NCI-H1105 (cell line): ENCODE measurements at regions not wholly inside any gene's neighbourhood (a gene's known extent, or its start where the extent isn't known, plus 50 kb on each side); places are given as distances from the start of the nearest gene placed in this dataset.

Source experiments
- DNase-seq: peaks from one replicate; lab custom pipeline; 2025; lab: John Stamatoyannopoulos, UW

DNA sequence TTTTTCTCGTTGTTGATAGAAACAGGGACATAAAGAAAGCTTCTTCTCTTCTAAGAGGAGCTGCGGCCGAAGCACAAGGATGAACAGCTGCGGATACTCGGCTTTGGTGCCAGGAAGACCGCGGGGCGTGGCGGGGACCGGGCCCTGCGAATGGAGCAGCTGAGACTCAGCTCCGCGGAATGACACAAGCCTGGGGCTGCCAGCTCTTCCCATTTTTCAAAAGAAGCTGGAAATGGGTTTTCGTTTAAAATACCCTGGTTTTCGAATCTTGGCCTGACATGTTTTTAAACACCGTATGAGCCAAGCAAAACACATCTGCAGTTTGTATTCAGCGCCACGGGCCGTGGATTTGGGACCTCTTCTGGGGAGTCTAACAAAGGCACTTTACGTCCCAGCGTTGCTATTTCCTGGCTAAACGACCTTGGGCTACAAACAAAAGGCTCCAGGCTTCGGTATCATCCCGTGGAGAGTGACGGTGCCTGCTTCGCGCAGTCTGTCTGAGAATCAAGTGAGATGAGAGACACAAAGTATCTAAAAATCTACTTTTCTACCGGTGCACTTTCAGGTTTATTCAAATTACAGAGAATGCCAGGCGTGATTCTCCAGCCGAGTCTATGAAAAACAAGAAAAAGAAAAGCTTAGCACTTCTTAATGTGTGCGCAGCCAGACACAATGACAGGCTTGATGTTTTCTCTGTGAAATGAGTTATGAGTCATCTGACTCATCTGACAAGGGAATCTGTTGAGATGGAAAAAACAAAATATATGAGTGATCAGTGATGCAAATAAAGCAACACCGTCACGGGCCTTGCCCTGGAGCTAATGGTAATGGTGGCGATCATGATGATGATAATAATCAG is 114.0 kb upstream of the TMEM132D start:
- DNase-seq, result no peak

GRCh38 chr12:130018614-130019013 is 114.8 kb upstream of the TMEM132D start:
- DNase-seq, result no peak

GRCh38 chr12:130026608-130027176 is 122.9 kb upstream of the TMEM132D start:
- peak; percentile 57 for DNase-seq

- no peak for DNase-seq
Observed at GRCh38 chr12:130027798-130028197, 124.0 kb upstream of the TMEM132D start.

DNA sequence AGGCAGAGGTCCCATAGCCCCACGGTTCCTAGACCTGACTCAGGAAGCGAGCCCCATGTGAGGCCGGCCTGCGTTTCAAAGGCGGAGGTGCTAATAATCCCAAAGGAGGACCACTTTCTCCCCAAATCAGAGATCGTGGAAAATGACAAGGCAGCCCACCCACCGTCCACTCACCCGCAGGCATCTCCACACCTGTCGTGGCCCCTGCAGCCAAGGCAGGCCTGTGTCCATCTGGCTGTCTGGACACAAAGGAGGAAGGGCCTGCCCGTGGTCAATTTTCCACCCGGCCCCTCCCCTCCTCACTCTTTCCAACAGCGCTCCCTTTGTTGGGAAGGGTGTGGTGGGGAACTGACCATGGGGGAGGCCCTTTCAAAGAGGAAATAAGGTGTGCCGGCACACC is 125.3 kb upstream of the TMEM132D start:
- DNase-seq, result no peak

DNA sequence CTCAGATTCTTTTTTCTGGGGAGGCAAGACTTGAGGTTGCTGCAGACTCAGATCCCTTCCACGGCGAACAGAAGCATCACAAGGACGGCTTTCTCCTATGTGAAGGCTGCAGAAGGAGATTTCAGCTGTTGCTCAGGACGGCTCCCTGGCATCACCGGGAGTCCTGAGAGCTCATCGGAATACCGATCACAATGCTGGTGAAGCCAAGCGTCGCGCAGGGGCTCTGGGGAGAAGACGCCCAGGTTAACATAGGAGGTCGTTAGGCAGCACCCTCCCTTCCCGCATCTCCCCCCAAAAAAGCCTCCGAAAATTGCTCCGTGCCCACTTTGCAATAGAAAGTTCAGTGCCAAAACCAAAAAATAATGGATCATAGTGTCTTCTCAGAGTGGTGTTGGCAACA is 127.2 kb upstream of the TMEM132D start:
- DNase-seq, result no peak

GRCh38 chr12:130031571-130032189 is 127.9 kb upstream of the TMEM132D start:
- DNase-seq, result peak; percentile 32

DNA sequence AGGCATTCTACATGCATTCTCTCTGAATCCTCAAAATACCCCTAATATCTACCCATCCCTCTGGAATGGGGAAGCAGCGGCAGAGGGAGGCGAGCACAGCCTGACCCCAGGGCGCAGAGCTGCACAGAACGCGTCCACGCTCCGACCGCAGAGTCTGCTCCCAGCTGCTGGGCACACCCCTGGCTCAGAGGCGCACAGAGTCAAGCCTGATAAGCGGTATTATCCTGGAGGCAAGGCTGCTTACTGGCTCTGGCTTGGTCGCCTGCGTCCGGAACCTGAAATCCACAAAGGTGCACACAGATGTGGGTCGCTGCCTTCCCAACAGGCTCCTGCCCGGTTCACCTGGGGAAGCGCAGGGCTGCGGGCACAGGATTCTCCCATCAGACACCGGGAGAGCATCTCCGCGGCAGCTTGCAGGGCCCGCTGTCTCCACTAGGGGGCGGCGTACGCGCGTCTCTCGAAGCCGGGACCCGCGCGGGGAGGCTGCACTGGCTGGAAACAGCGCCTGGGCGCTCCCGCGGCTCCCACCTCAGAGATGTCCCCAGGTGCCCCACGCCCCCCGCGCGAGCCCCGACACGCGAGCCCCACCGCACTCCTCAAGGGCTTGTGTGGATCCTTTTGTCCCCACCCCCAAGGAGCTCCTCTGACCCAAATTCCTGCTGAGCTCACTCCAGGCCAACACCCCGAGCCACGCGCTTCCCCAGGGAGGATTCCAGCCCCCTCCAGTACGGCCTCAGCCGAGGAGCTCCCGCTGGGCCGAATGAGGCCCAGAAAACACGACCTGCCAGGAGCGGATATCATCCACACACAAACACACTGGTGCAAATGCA is 120.1 kb upstream of the FZD10 start:
- peak; percentile 71 for DNase-seq

DNA sequence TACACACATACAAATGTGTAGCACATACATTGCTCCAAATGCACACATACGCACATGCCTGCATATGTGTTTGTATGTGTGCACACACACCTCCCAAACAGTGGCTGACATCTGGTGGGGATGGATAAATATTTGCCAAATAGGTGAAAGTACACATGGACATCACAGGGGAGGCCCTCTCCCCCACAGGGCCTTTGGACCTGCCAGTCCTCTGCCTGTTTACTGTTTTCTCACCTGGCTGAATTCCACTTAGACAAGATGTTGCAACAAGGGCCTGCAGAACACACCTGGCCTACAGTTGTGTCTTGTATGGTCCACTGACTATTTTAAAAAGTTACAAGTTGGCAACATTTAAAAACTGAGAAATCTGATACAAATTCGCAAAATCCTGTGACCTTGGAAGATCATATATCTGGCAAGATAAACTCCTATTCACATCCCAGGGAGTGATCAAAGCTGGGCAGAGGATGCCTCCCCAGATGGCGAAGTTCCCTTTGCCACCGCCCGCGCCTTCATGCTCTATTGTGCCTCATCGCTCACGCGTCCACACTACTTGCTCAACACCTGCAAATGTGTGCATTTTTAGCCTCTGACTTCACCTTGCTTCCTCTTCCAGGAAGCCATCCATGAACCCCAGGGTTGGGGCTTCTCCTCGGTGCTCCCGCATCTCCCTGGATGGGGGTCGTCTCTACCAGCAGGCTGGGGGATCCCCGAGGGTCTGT is 118.4 kb upstream of the FZD10 start:
- DNase-seq, result no peak

DNA sequence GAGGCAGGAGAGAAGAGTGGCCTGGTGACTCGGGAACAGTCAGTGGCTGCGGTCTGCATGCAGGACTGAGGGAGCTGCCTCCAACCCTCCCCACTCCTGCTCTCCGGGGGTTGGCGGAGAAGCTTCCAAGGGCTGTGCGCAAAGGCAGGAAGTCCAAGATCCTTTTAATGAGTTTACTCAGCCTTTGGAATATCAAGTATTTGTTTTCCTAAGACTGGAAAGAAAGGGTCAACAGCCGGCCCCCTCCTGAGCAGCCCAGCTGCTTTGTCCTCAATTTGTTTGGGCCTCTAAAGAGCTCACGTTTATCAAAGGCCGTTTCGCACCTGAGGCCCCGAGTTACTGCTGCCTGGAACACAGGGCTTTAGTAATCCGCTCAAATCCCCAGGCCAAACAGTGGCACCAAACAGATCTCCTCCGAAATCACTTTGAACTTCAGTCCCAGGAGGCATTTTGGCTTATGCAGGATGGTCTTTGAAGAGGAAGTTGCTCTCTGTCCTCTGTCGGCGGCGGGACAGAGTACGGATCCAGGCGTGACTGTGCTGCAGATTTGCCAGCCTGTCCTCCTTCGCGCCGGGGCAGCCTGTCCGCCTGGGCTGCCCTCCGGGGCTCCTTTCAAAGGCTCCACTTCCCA is 117.2 kb upstream of the FZD10 start:
- DNase-seq, result no peak

DNA sequence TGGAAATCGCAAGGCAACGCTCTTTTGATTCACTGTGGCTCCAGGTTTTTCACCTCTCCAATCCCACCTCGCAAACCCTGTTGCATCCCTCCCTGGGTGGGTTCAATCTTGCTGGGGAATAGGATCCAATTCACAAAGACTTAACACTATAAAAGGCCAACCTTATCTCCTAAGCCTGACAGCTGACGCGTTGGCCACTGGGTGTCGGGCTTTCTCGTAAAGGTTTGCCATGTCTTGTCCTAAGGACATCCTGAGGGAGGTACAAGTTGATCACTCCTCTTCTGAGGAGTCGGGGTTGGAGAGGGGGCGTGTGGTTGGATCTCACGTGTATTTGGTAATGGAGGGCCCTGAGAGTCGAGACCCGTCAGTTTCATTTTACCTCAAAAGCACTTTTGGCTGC is 112.6 kb upstream of the FZD10 start:
- no peak for DNase-seq

DNA sequence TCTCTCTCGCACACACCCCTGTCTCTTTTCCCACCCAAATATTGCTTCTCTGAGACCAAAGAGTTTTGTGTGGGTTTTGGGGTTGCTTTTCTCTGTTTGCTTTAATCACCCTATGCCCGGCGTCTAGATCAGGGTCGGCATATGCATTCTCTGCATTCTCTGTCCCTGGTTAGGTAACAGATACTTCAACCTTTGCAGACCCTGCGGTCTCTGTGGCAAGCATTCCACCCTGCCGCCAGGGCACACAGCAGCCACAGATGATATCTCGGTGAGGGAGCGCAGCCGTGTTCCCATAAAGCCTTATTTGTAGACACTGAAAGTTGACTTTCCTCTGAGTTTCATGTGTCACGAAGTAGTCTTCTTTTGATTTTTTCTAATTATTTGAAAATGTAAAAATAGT is 110.4 kb upstream of the FZD10 start:
- DNase-seq, result no peak

GRCh38 chr12:130053651-130054069 is 108.6 kb upstream of the FZD10 start:
- peak; percentile 55 for DNase-seq

GRCh38 chr12:130054803-130055202 is 107.5 kb upstream of the FZD10 start:
- no peak for DNase-seq

- no peak for DNase-seq
Observed at GRCh38 chr12:130058926-130059472, 103.3 kb upstream of the FZD10 start.

DNA sequence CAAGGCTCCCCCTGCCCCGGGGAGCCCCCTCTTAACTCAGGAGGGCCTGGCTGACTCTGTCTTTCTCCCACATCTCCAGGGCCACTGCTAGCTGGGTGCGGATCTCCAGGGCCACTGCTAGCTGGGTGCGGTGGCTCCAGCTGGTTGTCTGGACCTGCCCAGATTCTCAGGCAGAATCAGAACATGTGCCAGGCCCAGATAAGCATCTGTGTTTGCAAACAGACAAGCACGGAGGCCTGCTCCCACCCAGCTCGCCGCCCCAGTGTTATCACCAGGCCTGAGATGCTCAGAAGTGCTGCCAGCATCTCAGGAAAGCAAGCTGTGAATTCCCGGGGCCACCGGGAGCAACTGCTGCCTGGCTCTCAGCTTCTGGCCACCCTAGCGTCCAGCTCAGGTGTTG is 98.4 kb upstream of the FZD10 start:
- DNase-seq, result no peak

DNA sequence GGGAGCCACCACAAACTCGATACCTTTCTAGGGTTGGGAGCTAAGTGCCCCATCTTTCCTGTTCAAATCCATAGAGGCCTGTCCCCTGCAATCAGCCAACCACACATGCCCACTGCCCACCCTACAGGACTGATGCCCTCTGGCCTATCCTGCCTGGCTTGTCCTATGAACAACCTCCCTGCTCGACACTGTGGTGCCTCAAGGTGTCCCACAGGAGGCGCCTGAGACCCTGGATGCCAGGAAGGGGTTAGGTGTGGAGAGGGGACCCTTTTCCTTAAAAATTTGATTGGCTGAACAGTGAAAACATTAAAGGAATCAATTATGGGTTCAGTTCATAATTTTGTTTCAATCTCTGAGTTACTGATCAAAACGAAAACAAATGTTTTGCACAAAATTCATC is 97.3 kb upstream of the FZD10 start:
- no peak for DNase-seq

DNA sequence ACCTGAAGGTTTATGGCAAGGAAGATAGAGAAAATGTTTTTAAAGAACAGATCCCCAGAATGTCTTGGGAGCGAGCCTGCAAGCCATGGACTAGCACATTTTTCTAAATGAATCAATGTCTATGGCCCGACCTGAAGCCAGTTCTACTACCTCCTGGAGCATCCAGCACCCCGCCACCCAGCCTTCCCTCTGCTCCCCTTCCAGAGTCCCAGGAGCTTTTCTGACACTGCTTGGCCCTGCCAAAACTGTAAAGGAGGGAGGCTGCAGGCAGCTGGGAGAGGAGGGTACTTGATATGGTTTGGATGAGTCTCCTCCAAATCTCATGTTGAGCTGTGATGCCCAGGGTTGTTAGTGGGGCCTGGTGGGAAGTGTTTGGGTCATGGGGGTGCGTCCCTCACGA is 95.5 kb upstream of the FZD10 start:
- DNase-seq, result no peak

DNA sequence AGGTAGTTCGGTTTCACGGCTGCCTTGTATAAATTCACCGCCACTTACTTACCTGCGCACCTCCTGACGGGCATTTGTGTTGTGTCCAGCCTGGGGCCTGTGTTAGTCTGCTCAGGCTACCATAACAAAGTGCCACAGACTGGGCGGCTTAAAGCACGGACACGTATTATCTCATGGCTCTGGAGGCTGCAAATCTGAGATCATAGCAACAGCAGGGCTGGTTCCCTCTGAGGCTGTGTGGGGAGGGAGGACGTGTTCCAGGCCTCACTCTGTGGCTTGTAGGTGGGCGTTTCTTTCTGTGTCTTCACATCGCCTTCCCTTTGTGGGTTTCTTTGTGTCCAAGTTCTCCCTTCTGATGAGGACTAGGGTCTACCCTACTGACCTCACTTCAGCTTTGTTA is 93.5 kb upstream of the FZD10 start:
- no peak for DNase-seq

GRCh38 chr12:130070126-130070611 is 92.1 kb upstream of the FZD10 start:
- DNase-seq, result no peak

DNA sequence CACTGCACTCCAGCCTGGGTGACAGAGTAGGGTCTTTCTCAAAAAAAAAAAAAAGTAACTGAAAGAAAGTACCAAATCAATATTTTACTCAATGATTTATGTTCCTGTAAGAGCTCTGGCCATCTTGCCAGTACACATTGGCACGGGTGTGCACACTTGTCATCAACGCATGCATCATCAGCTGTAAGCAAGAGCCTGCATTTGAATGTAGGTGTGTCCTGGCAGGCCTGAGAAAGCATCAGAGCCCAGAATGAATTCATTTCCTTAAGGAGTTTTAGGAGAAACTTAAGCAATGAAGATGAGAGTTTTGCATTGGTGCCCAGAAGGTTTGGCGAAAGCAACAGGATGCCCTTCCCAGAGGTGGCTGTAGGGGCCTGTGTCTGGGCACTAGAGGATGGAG is 88.5 kb upstream of the FZD10 start:
- no peak for DNase-seq
